GM10266 (cell line): ENCODE measurements at regions not wholly inside any gene's neighbourhood (a gene's known extent, or its start where the extent isn't known, plus 50 kb on each side); places are given as distances from the start of the nearest gene placed in this dataset.

Experiments
- DNase-seq: peaks from one replicate; pipeline ENCODE4 v3.0.0; 2012; ENCODE audit errors: extremely low spot score
- CTCF ChIP-seq: IDR thresholded peaks from 2 replicates; pipeline ENCODE4 v1.5.1; 2012; ENCODE audit warnings: mild to moderate bottlenecking, low read depth; ENCODE audit not compliant: control insufficient read depth, insufficient read depth; ENCODE audit errors: missing control alignments

DNA sequence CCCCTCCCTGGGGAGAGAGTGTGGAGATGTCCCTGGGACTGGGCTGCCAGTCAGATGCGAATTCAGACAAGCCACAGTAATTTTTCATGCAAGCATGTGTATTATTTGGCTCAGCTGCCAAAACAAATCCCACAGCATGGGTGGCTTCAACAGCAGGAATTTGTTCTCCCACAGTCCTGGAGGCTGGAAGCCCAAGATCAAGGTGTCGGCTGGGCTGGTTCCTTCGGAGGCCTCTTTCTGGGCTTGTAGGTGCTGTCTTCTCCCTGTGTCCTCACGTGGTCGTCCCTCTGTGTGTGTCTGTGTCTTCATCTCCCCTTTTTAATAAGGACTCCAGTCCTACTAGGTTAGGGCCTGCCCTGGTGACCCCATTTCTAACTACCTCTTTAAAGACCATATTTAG, 91.9 kb upstream of the ACTRT2 start:
- no peak for DNase-seq
- TF ChIP-seq CTCF = no peak

- no peak for DNase-seq
- TF ChIP-seq CTCF = no peak
Observed at GRCh38 chr1:2930016-2930815, 91.1 kb upstream of the ACTRT2 start.

GRCh38 chr1:2930913-2931723, 90.1 kb upstream of the ACTRT2 start:
- TF ChIP-seq CTCF = no peak
- no peak for DNase-seq

- no peak for TF ChIP-seq CTCF
- DNase-seq = no peak
Observed at GRCh38 chr1:2931724-2932401, 89.4 kb upstream of the ACTRT2 start.

DNA sequence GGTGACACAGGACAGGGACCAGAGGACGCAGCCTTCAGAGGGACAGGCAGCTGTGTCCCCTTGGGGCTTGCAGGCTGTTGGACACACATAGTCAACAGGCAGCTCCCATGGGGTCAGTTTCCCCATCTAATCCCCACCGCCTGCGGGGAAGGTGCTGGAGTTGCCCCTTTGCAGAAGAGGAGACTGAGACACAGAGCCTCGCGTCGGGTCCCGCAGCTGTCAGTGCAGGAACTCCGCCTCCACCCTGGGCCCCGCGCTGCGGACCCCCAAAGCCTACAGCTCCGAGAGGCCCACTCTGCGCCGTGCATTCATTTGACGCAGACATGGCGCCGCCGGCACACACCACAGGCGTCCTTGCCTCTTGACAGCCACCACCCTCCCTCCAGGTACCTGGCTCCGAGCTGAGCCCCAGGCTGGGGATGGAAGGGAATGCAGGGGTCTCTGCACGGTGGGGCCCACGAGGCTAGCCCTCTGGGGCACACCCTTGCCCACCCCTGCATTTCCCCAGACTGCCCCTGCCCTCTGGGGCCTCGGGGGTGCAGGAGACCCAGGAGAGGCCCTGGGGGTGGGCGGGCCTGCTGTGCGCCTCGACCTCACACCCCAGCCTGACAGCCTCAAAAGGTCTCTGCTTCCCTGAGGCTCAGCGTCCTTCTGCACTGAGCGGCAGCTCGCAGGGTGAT, 88.5 kb upstream of the ACTRT2 start:
- no peak for DNase-seq
- TF ChIP-seq CTCF = no peak

DNA sequence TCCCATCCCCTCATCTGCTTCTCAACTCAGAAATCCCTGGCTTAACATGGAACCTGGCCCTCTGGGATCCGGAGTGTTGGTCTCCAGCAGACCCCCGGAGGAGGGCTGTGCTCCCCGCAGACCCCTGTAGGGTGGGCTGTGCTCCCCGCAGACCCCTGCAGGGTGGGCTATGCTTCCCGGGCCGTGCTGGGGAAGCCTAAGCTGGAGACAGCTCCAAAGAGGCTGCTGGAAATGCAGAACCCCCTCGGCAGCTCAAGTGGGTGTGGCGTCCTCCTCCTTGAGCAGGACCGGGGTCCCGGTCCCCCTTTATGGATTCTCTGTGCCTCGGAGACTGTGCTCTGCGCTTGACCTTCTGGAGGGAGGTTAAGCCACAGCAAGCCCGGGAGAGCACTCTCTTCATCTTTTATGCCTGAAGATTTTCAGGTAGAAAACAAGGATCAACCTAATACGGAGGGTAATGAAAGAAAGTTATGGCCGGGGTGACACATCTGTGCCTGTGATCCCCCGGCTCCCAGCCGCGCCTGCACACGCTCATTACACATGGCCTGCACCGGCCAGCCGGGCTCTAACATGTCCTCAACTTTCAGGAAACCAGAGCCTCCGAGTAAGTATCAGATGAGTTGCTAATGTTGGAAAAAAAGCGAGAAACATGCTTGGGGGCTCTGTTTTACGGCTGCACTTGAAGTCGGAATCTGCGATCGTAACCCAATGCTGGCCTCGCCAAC, 87.7 kb upstream of the ACTRT2 start:
- no peak for TF ChIP-seq CTCF
- no peak for DNase-seq
